Hepatocyte (in vitro differentiated cells): ENCODE measurements at regions not wholly inside any gene's neighbourhood (a gene's known extent, or its start where the extent isn't known, plus 50 kb on each side); places are given as distances from the start of the nearest gene placed in this dataset.

ENCODE experiments used
- DNase-seq: peaks from one replicate; pipeline ENCODE4 v3.0.0-alpha.2; 2016; ENCODE audit warnings: low spot score
- H2AFZ ChIP-seq: fragments of 200-600 bp; sonication (generic); 2 replicates; pipeline ENCODE4 v1.6.0; 2016; ENCODE audit warnings: antibody characterized with exemption, mild to moderate bottlenecking
- H3K27ac ChIP-seq: fragments of 200-600 bp; sonication (generic); 2 replicates; pipeline ENCODE4 v1.5.1; 2016; ENCODE audit warnings: mild to moderate bottlenecking
- H3K27me3 ChIP-seq: fragments of 200-600 bp; sonication (generic); 2 replicates; pipeline ENCODE4 v1.6.1; 2016
- H3K36me3 ChIP-seq: fragments of 200-600 bp; sonication (generic); replicated peaks from 2 replicates; pipeline ENCODE4 v1.5.1; 2016; ENCODE audit warnings: low read depth; ENCODE audit not compliant: insufficient read depth
- H3K4me1 ChIP-seq: fragments of 200-600 bp; sonication (generic); 2 replicates; pipeline ENCODE4 v1.5.1; 2016; ENCODE audit warnings: mild to moderate bottlenecking, moderate library complexity; ENCODE audit not compliant: insufficient read depth
- H3K4me2 ChIP-seq: fragments of 200-600 bp; sonication (generic); 2 replicates; pipeline ENCODE4 v1.6.0; 2016
- H3K4me3 ChIP-seq: fragments of 200-600 bp; sonication (generic); 2 replicates; pipeline ENCODE4 v1.5.1; 2016; ENCODE audit warnings: mild to moderate bottlenecking
- H3K79me2 ChIP-seq: fragments of 200-600 bp; sonication (generic); 2 replicates; pipeline ENCODE4 v1.6.0; 2017; ENCODE audit warnings: mild to moderate bottlenecking
- H3K9me2 ChIP-seq: fragments of 200-600 bp; sonication (generic); replicated peaks from 2 replicates; pipeline ENCODE4 v1.6.0; 2017; ENCODE audit warnings: mild to moderate bottlenecking; ENCODE audit not compliant: insufficient read depth
- H3K9me3 ChIP-seq: fragments of 200-600 bp; sonication (generic); 2 replicates; pipeline ENCODE4 v1.5.1; 2016; ENCODE audit warnings: low read depth, mild to moderate bottlenecking
- H4K20me1 ChIP-seq: fragments of 200-600 bp; sonication (generic); 2 replicates; pipeline ENCODE4 v1.6.0; 2016; ENCODE audit warnings: mild to moderate bottlenecking; ENCODE audit not compliant: insufficient read depth, poor library complexity, severe bottlenecking
- EZH2 ChIP-seq: fragments of 200-600 bp; sonication (generic); IDR thresholded peaks from 2 replicates; pipeline ENCODE4 v1.6.1; 2016; ENCODE audit warnings: antibody characterized with exemption, mild to moderate bottlenecking, borderline replicate concordance
- EZH2phosphoT487 ChIP-seq: fragments of 200-600 bp; sonication (generic); IDR thresholded peaks from one replicate; pipeline ENCODE4 v1.6.1; 2018; ENCODE audit warnings: antibody characterized with exemption, mild to moderate bottlenecking, low read depth, moderate library complexity; ENCODE audit not compliant: unreplicated experiment, severe bottlenecking
- WGBS: methylation state at CpG from one replicate; pipeline ENCODE4 v1.1.6; 2016; ENCODE audit warnings: low lambda C conversion rate; ENCODE audit errors: missing lambda C conversion rate; 5-methylcytosine and 5-hydroxymethylcytosine counted together
- TF ChIP-seq, protein P1 (sequence below): fragments of 200-600 bp; sonication (generic); IDR thresholded peaks from 2 replicates; pipeline ENCODE4 v1.5.1; 2016; ENCODE audit warnings: antibody characterized with exemption, mild to moderate bottlenecking; ENCODE audit not compliant: poor library complexity

DNA sequence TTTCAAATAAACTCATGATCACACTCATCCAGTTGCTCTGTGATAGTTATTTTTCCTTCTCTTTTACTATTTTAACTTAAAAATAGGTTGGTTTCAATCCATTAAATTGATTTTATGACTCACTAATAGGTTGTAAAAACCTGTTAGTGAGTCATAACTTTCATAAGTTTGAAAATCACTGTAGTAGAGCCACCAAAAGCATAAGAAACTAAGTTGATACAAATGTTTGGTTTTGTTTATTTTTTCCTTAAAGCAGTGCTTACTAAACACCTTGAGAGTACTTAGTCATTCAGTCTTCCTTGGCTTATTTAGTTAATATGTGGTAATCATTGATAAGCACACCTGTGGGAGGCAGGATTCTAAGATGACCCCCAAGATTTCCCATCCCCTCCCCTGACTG lies 312.1 kb upstream of the MAN1A1 start:
- H3K27me3 ChIP-seq: no peaks in the 10 kb centered on the region
- no peak for TF ChIP-seq EZH2phosphoT487
- TF ChIP-seq, protein P1, sequence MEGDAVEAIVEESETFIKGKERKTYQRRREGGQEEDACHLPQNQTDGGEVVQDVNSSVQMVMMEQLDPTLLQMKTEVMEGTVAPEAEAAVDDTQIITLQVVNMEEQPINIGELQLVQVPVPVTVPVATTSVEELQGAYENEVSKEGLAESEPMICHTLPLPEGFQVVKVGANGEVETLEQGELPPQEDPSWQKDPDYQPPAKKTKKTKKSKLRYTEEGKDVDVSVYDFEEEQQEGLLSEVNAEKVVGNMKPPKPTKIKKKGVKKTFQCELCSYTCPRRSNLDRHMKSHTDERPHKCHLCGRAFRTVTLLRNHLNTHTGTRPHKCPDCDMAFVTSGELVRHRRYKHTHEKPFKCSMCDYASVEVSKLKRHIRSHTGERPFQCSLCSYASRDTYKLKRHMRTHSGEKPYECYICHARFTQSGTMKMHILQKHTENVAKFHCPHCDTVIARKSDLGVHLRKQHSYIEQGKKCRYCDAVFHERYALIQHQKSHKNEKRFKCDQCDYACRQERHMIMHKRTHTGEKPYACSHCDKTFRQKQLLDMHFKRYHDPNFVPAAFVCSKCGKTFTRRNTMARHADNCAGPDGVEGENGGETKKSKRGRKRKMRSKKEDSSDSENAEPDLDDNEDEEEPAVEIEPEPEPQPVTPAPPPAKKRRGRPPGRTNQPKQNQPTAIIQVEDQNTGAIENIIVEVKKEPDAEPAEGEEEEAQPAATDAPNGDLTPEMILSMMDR: no peak
- no peak for TF ChIP-seq EZH2
- no peaks in the 10 kb centered on the region for H3K4me1 ChIP-seq
- no peak for DNase-seq
- H3K4me2 ChIP-seq: no peak overlapping the region
- H2AFZ ChIP-seq: no peak overlapping the region
- no peaks in the 10 kb centered on the region for H3K79me2 ChIP-seq
- no peak overlapping the region for H3K4me3 ChIP-seq
- H3K9me3 ChIP-seq: no peaks in the 10 kb centered on the region
- H4K20me1 ChIP-seq: no peaks in the 10 kb centered on the region
- H3K9me2 ChIP-seq: no peaks in the 10 kb centered on the region
- no peaks in the 10 kb centered on the region for H3K36me3 ChIP-seq
- no peak overlapping the region for H3K27ac ChIP-seq

DNA sequence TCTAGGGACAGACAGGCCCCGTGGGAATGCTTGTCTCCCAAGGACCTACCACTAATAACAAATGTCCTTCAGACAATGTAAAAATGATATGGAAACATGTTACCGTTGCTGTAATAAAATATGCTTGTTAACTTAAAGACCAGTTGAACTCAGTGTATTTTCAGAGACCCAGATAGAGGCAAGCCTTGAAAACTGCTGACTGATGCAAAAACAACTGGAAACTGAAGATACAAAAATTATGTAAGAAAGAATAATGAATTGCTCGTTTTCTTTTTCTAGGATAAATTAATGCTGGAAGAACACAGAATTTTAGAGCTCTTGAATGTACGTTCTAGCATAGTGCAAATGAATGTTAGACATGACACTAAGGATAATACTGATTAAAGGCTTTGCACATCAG lies 311.5 kb upstream of the MAN1A1 start:
- Histone ChIP-seq H4K20me1 (no peaks in the 10 kb centered on the region), H3K36me3 (no peaks in the 10 kb centered on the region), H2AFZ (no peak overlapping the region), H3K4me3 (no peak overlapping the region), H3K9me3 (no peaks in the 10 kb centered on the region), H3K9me2 (no peaks in the 10 kb centered on the region), H3K79me2 (no peaks in the 10 kb centered on the region), H3K27ac (no peak overlapping the region), H3K27me3 (no peaks in the 10 kb centered on the region), H3K4me1 (no peaks in the 10 kb centered on the region), H3K4me2 (no peak overlapping the region)
- no peak for DNase-seq
- 77% methylated on average over 4 of the region's 4 CpGs for WGBS
- TF ChIP-seq EZH2phosphoT487: no peak
- TF ChIP-seq, protein P1: no peak
- TF ChIP-seq EZH2: no peak

DNA sequence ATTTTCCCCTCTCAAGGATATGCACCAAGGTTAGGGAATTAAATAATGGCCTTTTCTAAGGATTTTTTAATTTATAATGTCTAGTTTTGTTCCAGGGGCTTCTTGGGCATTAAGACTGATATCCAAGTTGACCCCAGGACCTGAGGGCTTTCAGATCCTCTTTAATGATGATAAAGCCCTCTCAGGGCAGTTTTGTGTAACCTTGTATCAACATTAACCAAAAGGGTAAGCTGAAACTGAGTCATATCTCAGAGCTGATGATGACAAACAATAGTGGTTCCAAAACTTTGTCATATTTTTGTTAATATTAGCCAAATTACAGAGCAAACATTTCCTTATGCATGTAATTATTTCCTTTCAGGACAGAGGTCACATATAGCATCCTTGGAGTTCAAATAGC lies 309.4 kb upstream of the MAN1A1 start:
- Histone ChIP-seq H3K4me3 (no peak overlapping the region), H3K4me1 (no peaks in the 10 kb centered on the region), H3K9me2 (no peaks in the 10 kb centered on the region), H2AFZ (no peak overlapping the region), H3K4me2 (no peak overlapping the region), H4K20me1 (no peaks in the 10 kb centered on the region), H3K36me3 (no peaks in the 10 kb centered on the region), H3K9me3 (no peaks in the 10 kb centered on the region), H3K27ac (no peak overlapping the region), H3K79me2 (no peaks in the 10 kb centered on the region), H3K27me3 (no peaks in the 10 kb centered on the region)
- DNase-seq: no peak
- no peak for TF ChIP-seq EZH2phosphoT487
- TF ChIP-seq, protein P1: no peak
- no peak for TF ChIP-seq EZH2

DNA sequence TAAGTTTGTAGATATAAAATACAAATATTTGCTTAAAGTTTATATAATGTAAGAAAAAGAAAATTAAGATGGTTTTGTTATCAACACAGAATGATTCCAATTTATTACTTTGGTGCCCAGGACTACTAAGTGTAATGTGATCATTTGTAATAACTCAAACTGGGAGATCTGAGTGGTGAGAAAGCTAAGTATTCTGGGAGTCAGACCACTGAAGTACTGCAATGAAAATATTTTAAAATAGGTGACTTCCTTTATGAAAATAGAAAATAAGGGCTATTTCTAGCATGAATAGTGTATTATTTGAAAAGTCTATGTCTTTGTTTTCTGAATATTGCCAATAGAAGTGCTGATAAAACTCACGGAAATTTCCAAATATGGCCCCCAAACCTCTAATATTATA lies 305.6 kb upstream of the MAN1A1 start:
- H3K79me2 ChIP-seq: no peaks in the 10 kb centered on the region
- H4K20me1 ChIP-seq: no peaks in the 10 kb centered on the region
- no peaks in the 10 kb centered on the region for H3K27me3 ChIP-seq
- no peaks in the 10 kb centered on the region for H3K36me3 ChIP-seq
- H3K9me3 ChIP-seq: no peaks in the 10 kb centered on the region
- 94% methylated on average over 1 of the region's 1 CpG for WGBS
- H3K27ac ChIP-seq: no peak overlapping the region
- no peak for TF ChIP-seq EZH2phosphoT487
- no peak for TF ChIP-seq EZH2
- TF ChIP-seq, protein P1: no peak
- no peak overlapping the region for H3K4me3 ChIP-seq
- no peak overlapping the region for H2AFZ ChIP-seq
- H3K9me2 ChIP-seq: no peaks in the 10 kb centered on the region
- no peak overlapping the region for H3K4me2 ChIP-seq
- H3K4me1 ChIP-seq: no peaks in the 10 kb centered on the region
- DNase-seq: no peak
